H54 (cell line): ENCODE measurements at regions not wholly inside any gene's neighbourhood (a gene's known extent, or its start where the extent isn't known, plus 50 kb on each side); places are given as distances from the start of the nearest gene placed in this dataset.
A peak's percentile ranks its signal among the peaks of the same experiment; 100 is the strongest.

ENCODE experiments used
- DNase-seq: peaks from one replicate; pipeline ENCODE4 v3.0.0; 2011; ENCODE audit warnings: low spot score, mixed read lengths; ENCODE audit not compliant: insufficient read length
- FAIRE-seq: peaks from 3 replicates; lab custom pipeline; 2011; peaks lifted over from hg19 to GRCh38; lab: Jason Lieb, UNC
- POLR2A ChIP-seq: IDR thresholded peaks from 2 replicates; pipeline ENCODE4 v1.6.1; 2011; ENCODE audit warnings: low read depth, mild to moderate bottlenecking, low read length

GRCh38 chr15:70275461-70276138, 177.9 kb upstream of the TLE3 start:
- FAIRE-seq (no peak), DNase-seq (no peak)
- no peak for TF ChIP-seq POLR2A

GRCh38 chr15:70274908-70275307, 177.2 kb upstream of the TLE3 start:
- DNase-seq (no peak), FAIRE-seq (no peak)
- TF ChIP-seq POLR2A: no peak

GRCh38 chr15:70274255-70274880, 176.7 kb upstream of the TLE3 start:
- DNase-seq (no peak), FAIRE-seq (no peak)
- no peak for TF ChIP-seq POLR2A

- DNase-seq (no peak), FAIRE-seq (no peak)
- no peak for TF ChIP-seq POLR2A
Observed at GRCh38 chr15:70273808-70274207, 176.1 kb upstream of the TLE3 start.

GRCh38 chr15:70272565-70273355, 175.0 kb upstream of the TLE3 start:
- DNase-seq (no peak), FAIRE-seq (no peak)
- no peak for TF ChIP-seq POLR2A

GRCh38 chr15:70271422-70272088, 173.8 kb upstream of the TLE3 start:
- DNase-seq (peak; percentile 85), FAIRE-seq (no peak)
- TF ChIP-seq POLR2A: no peak

- DNase-seq (no peak), FAIRE-seq (no peak)
- no peak for TF ChIP-seq POLR2A
Observed at GRCh38 chr15:70270752-70271111, 173.0 kb upstream of the TLE3 start.

GRCh38 chr15:70269991-70270751, 172.5 kb upstream of the TLE3 start:
- FAIRE-seq (no peak), DNase-seq (no peak)
- TF ChIP-seq POLR2A: no peak

- no peak for TF ChIP-seq POLR2A
- DNase-seq (no peak), FAIRE-seq (no peak)
Observed at GRCh38 chr15:70269311-70269911, 171.7 kb upstream of the TLE3 start.

GRCh38 chr15:70268698-70269251, 171.1 kb upstream of the TLE3 start:
- FAIRE-seq (no peak), DNase-seq (no peak)
- TF ChIP-seq POLR2A: no peak

- no peak for FAIRE-seq
- TF ChIP-seq POLR2A: no peak
- DNase-seq: no peak
Observed at GRCh38 chr15:70267879-70268278, 170.2 kb upstream of the TLE3 start.

GRCh38 chr15:70267306-70267705, 169.6 kb upstream of the TLE3 start:
- no peak for TF ChIP-seq POLR2A
- no peak for DNase-seq
- no peak for FAIRE-seq
